ENCODE measurements at regions not wholly inside any gene's neighbourhood (a gene's known extent, or its start where the extent isn't known, plus 50 kb on each side); places are given as distances from the start of the nearest gene placed in this dataset.

DNA sequence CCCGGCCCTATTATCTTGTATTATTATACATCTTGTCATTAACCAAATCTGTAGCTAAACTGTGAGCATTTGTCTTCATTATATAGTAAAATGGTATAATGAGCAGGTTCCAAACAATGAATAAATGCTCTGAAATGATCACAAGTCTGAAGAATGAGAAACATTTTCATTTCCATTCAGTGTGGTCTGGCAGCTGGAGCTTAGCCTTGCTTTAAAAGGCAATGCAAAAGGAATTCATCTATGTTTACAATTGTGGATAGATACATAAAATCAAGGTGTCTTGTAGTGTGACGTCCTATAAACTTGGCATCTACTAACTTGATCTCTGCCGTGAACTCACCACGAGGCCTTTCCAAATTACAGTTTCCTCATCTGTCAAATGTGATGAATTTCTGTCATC lies 168.3 kb downstream of the RMST start:
- dilution Hi-C loops (cut with MboI; ENCODE audit: extremely low pct_ligation_motif_present, low sequenced_read_pairs), result no loop called here
- no peak overlapping the region for H2AFZ ChIP-seq (ENCODE audit: control insufficient read depth, low read length)
- TF ChIP-seq, protein P1, sequence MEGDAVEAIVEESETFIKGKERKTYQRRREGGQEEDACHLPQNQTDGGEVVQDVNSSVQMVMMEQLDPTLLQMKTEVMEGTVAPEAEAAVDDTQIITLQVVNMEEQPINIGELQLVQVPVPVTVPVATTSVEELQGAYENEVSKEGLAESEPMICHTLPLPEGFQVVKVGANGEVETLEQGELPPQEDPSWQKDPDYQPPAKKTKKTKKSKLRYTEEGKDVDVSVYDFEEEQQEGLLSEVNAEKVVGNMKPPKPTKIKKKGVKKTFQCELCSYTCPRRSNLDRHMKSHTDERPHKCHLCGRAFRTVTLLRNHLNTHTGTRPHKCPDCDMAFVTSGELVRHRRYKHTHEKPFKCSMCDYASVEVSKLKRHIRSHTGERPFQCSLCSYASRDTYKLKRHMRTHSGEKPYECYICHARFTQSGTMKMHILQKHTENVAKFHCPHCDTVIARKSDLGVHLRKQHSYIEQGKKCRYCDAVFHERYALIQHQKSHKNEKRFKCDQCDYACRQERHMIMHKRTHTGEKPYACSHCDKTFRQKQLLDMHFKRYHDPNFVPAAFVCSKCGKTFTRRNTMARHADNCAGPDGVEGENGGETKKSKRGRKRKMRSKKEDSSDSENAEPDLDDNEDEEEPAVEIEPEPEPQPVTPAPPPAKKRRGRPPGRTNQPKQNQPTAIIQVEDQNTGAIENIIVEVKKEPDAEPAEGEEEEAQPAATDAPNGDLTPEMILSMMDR (optimal IDR thresholded peaks at IDR 0.05 in 1 of 3, IDR thresholded peaks at IDR 0.05 in 1 of 3, conservative IDR thresholded peaks at IDR 0.05 in 1 of 3; ENCODE audit: extremely low read depth in 1 of 3, insufficient read depth in 2 of 3, low read length in 3 of 3), result no peak
- TF ChIP-seq EZH2 (IDR thresholded peaks at IDR 0.05; ENCODE audit: low read length), result no peak
- H3K4me3 ChIP-seq (ENCODE audit: control insufficient read depth in 2 of 3, extremely low read depth in 1 of 3, insufficient read depth in 2 of 3, low read depth in 1 of 3, low read length in 3 of 3), result no peak overlapping the region
- H3K9me3 ChIP-seq (ENCODE audit: control insufficient read depth, low read depth, low read length), result no peaks in the 10 kb centered on the region
- no peak for FAIRE-seq
- no peaks in the 10 kb centered on the region for H3K9me1 ChIP-seq (ENCODE audit: control insufficient read depth, extremely low read depth, insufficient read depth, low read length)
- H3K36me3 ChIP-seq (ENCODE audit: control insufficient read depth in 2 of 2, extremely low read depth in 1 of 2, insufficient read depth in 2 of 2, low read length in 2 of 2), result no peaks in the 10 kb centered on the region
- DNase-seq (ENCODE audit: low read depth, low spot score), result no peak
- no peaks in the 10 kb centered on the region for H3K79me2 ChIP-seq (ENCODE audit: control insufficient read depth, insufficient read depth, low read length)
- H3K4me1 ChIP-seq (ENCODE audit: control insufficient read depth, extremely low read depth, insufficient read depth, low read length), result no peaks in the 10 kb centered on the region
- no peaks in the 10 kb centered on the region for H4K20me1 ChIP-seq (ENCODE audit: control insufficient read depth, extremely low read depth, insufficient read depth, low read length)
- H3K27me3 ChIP-seq (ENCODE audit: control insufficient read depth, extremely low read depth, insufficient read depth, low read length), result no peaks in the 10 kb centered on the region
- H3K4me2 ChIP-seq (ENCODE audit: control insufficient read depth, extremely low read depth, insufficient read depth, low read depth, low read length), result no peak overlapping the region
- H3K9ac ChIP-seq (ENCODE audit: control insufficient read depth, extremely low read depth, insufficient read depth, low read length), result no peak overlapping the region
- no peak overlapping the region for H3K27ac ChIP-seq (ENCODE audit: control insufficient read depth, insufficient read depth, low read length)

DNA sequence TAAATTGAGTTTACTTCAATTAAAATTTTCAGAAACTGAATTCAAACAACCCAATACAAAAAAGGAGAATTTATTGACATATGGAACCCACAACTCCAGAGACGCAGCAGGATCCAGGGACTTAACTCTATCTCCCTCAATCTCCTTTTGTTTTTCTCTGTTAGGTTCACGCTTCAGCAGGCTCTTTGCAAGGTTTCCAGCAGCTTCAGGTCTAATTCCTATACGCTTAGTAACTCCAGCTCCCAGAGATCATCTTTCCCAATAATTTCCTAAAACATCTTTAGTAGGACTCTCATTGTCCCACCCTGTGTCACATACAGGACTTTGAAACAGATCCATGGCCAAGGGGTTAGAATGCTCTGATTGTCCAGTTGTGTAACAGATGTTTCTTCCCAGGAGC lies 175.2 kb downstream of the RMST start:
- Histone ChIP-seq H3K4me2 (ENCODE audit: control insufficient read depth, extremely low read depth, insufficient read depth, low read depth, low read length) (no peak overlapping the region), H3K27ac (ENCODE audit: control insufficient read depth, insufficient read depth, low read length) (no peak overlapping the region), H3K4me3 (ENCODE audit: control insufficient read depth in 2 of 3, extremely low read depth in 1 of 3, insufficient read depth in 2 of 3, low read depth in 1 of 3, low read length in 3 of 3) (no peak overlapping the region), H3K79me2 (ENCODE audit: control insufficient read depth, insufficient read depth, low read length) (no peaks in the 10 kb centered on the region), H3K9me1 (ENCODE audit: control insufficient read depth, extremely low read depth, insufficient read depth, low read length) (no peaks in the 10 kb centered on the region), H4K20me1 (ENCODE audit: control insufficient read depth, extremely low read depth, insufficient read depth, low read length) (no peaks in the 10 kb centered on the region), H3K9me3 (ENCODE audit: control insufficient read depth, low read depth, low read length) (no peaks in the 10 kb centered on the region), H2AFZ (ENCODE audit: control insufficient read depth, low read length) (no peak overlapping the region), H3K4me1 (ENCODE audit: control insufficient read depth, extremely low read depth, insufficient read depth, low read length) (no peaks in the 10 kb centered on the region), H3K36me3 (ENCODE audit: control insufficient read depth in 2 of 2, extremely low read depth in 1 of 2, insufficient read depth in 2 of 2, low read length in 2 of 2) (no peaks in the 10 kb centered on the region), H3K9ac (ENCODE audit: control insufficient read depth, extremely low read depth, insufficient read depth, low read length) (no peak overlapping the region), H3K27me3 (ENCODE audit: control insufficient read depth, extremely low read depth, insufficient read depth, low read length) (no peaks in the 10 kb centered on the region)
- DNase-seq (ENCODE audit: low read depth, low spot score) (no peak), FAIRE-seq (no peak)
- TF ChIP-seq EZH2 (IDR thresholded peaks at IDR 0.05; ENCODE audit: low read length), result no peak
- TF ChIP-seq, protein P1 (optimal IDR thresholded peaks at IDR 0.05 in 1 of 3, IDR thresholded peaks at IDR 0.05 in 1 of 3, conservative IDR thresholded peaks at IDR 0.05 in 1 of 3; ENCODE audit: extremely low read depth in 1 of 3, insufficient read depth in 2 of 3, low read length in 3 of 3), result no peak
- dilution Hi-C loops (cut with MboI; ENCODE audit: extremely low pct_ligation_motif_present, low sequenced_read_pairs), result no loop called here

Measured in keratinocyte (primary cell).